A549 (cell line): ENCODE measurements at regions not wholly inside any gene's neighbourhood (a gene's known extent, or its start where the extent isn't known, plus 50 kb on each side); places are given as distances from the start of the nearest gene placed in this dataset.

Source experiments
- BHLHE40 ChIP-seq: IDR thresholded peaks from 2 replicates; pipeline ENCODE4 v1.6.1; 2012; ENCODE audit warnings: low read depth, low read length, inconsistent platforms
- CTCF ChIP-seq: fragments of >200 bp; sonication (Bioruptor Twin); formaldehyde crosslinking; IDR thresholded peaks from 3 replicates; pipeline ENCODE4 v1.5.1; 2016
- E2F6 ChIP-seq: IDR thresholded peaks from 2 replicates; pipeline ENCODE4 v1.6.1; 2012; ENCODE audit warnings: low read depth, borderline replicate concordance
- EP300 ChIP-seq, 2 experiments: fragments of >200 bp; sonication (Bioruptor Twin); formaldehyde crosslinking; IDR thresholded peaks; 2 replicates in 1 of 2; 3 replicates in 1 of 2; pipeline ENCODE4 v1.6.1; 2016 to 2017
- JUN ChIP-seq, 2 experiments: fragments of >200 bp; sonication (Bioruptor Twin); formaldehyde crosslinking; IDR thresholded peaks; 2 replicates in 1 of 2; 3 replicates in 1 of 2; pipeline ENCODE4 v1.6.1; 2016 to 2017
- MAX ChIP-seq: IDR thresholded peaks from 2 replicates; pipeline ENCODE4 v1.6.1; 2012
- POLR2A ChIP-seq: IDR thresholded peaks from 2 replicates; pipeline ENCODE4 v1.6.1; 2012; ENCODE audit warnings: mild to moderate bottlenecking, low read length
- REST ChIP-seq: fragments of 200-600 bp; sonication (generic); IDR thresholded peaks from 2 replicates; pipeline ENCODE4 v1.6.1; 2016; ENCODE audit warnings: antibody characterized with exemption, mild to moderate bottlenecking, moderate library complexity
- RFX5 ChIP-seq: fragments of 450-650 bp; IDR thresholded peaks from 2 replicates; pipeline ENCODE4 v1.7.1; 2014; ENCODE audit warnings: antibody characterized with exemption, mild to moderate bottlenecking, moderate library complexity
- ZSCAN20 ChIP-seq: fragments of 250-450 bp; sonication (Bioruptor Pico); IDR thresholded peaks from 2 replicates; pipeline ENCODE4 v1.8.0; 2022; ENCODE audit warnings: mild to moderate bottlenecking, moderate library complexity

GRCh38 chr10:44619521-44619920 lies 234.6 kb upstream of the CXCL12 start:
- TF ChIP-seq E2F6 (no peak), BHLHE40 (no peak), REST (no peak), CTCF (no peak), POLR2A (no peak), MAX (no peak), RFX5 (no peak), ZSCAN20 (CRISPR knock-in tag) (no peak), EP300 (IDR thresholded peaks at IDR 0.05) (no peak), JUN (IDR thresholded peaks at IDR 0.05) (no peak)
